ENCODE measurements at regions not wholly inside any gene's neighbourhood (a gene's known extent, or its start where the extent isn't known, plus 50 kb on each side); places are given as distances from the start of the nearest gene placed in this dataset.

- Histone ChIP-seq H3K9me1 (ENCODE audit: insufficient read depth, low read length) (no peaks in the 10 kb centered on the region), H4K8ac (ENCODE audit: low read depth in 2 of 2, low read length in 2 of 2) (no peak overlapping the region), H2AFZ (replicated peaks; ENCODE audit: low read length, poor library complexity) (no peak overlapping the region), H2AK5ac (ENCODE audit: low read depth, low read length) (no peak overlapping the region), H2BK120ac (ENCODE audit: low read depth, low read length) (no peak overlapping the region), H3K9ac (ENCODE audit: low read depth, low read length) (no peak overlapping the region), H4K91ac (ENCODE audit: insufficient read depth, low read depth, low read length) (no peak overlapping the region), H3K4me2 (ENCODE audit: low read depth, low read length) (no peak overlapping the region), H3K79me1 (ENCODE audit: low read depth in 1 of 2, low read length in 2 of 2) (no peaks in the 10 kb centered on the region), H2BK20ac (ENCODE audit: low read depth, low read length) (no peak overlapping the region), H3K4me3 (ENCODE audit: insufficient read depth, low read depth, low read length) (no peak overlapping the region), H3K23ac (ENCODE audit: low read depth, low read length) (no peak overlapping the region), H3K27me3 (ENCODE audit: control insufficient read depth, insufficient read depth, low read length) (no peaks in the 10 kb centered on the region), H3K56ac (ENCODE audit: extremely low read depth, insufficient read depth, low read length) (no peak overlapping the region), H3K18ac (ENCODE audit: low read depth, low read length) (no peak overlapping the region), H2AK9ac (replicated peaks; ENCODE audit: low read depth, low read length, poor library complexity) (no peak overlapping the region), H2BK15ac (ENCODE audit: low read depth, low read length) (no peak overlapping the region), H4K20me1 (ENCODE audit: insufficient read depth, low read length) (no peaks in the 10 kb centered on the region), H3K4ac (ENCODE audit: low read depth, low read length) (no peak overlapping the region), H3K27ac (ENCODE audit: insufficient read depth, low read length) (no peak overlapping the region), H4K5ac (ENCODE audit: low read depth, low read length) (no peak overlapping the region), H3K14ac (replicated peaks; ENCODE audit: low read depth, low read length) (no peak overlapping the region), H3K9me3 (ENCODE audit: control insufficient read depth, insufficient read depth, low read length) (no peaks in the 10 kb centered on the region), H3K4me1 (ENCODE audit: control insufficient read depth, insufficient read depth, low read length) (no peaks in the 10 kb centered on the region), H3K36me3 (ENCODE audit: control insufficient read depth, insufficient read depth, low read length) (no peaks in the 10 kb centered on the region), H2BK5ac (ENCODE audit: low read depth, low read length, poor library complexity, severe bottlenecking) (no peak overlapping the region)
- intact Hi-C loops (cut with micrococcal nuclease), result no loop called here
- TF ChIP-seq MAFK (IDR thresholded peaks at IDR 0.05; ENCODE audit: low read depth, low read length), result no peak
- TF ChIP-seq SMC3 (IDR thresholded peaks at IDR 0.05; ENCODE audit: low read depth, low read length), result no peak
- TF ChIP-seq USF2 (IDR thresholded peaks at IDR 0.05; ENCODE audit: low read depth, low read length), result no peak
- TF ChIP-seq RCOR1 (IDR thresholded peaks at IDR 0.05; ENCODE audit: insufficient replicate concordance, low read length), result no peak
- TF ChIP-seq NFE2L2 (IDR thresholded peaks at IDR 0.05; ENCODE audit: low read depth, low read length), result no peak
- TF ChIP-seq CHD1 (IDR thresholded peaks at IDR 0.05; ENCODE audit: low read depth, low read length), result no peak
- TF ChIP-seq FOS (IDR thresholded peaks at IDR 0.05; ENCODE audit: low read depth, low read length), result no peak
- TF ChIP-seq CTCF (conservative IDR thresholded peaks at IDR 0.05; ENCODE audit: low read depth, low read length), result no peak
- no peak for TF ChIP-seq POLR2A (IDR thresholded peaks at IDR 0.05; ENCODE audit: low read depth, low read length)
- TF ChIP-seq MAZ (IDR thresholded peaks at IDR 0.05; ENCODE audit: borderline replicate concordance, low read depth, low read length), result no peak
- no peak for TF ChIP-seq RFX5 (IDR thresholded peaks at IDR 0.05; ENCODE audit: low read depth, low read length)
- TF ChIP-seq RAD21 (IDR thresholded peaks at IDR 0.05; ENCODE audit: low read length), result no peak
- TF ChIP-seq BHLHE40 (IDR thresholded peaks at IDR 0.05; ENCODE audit: low read depth, low read length), result no peak
- no peak for TF ChIP-seq ELK1 (IDR thresholded peaks at IDR 0.05; ENCODE audit: borderline replicate concordance, low read depth, low read length)
- DNase-seq, result no peak
- in situ Hi-C loops (cut with MboI; ENCODE audit: low sequenced_read_pairs), result no loop called here
- no TSS peak for BruUV-seq (replicated peaks)
- ChIA-PET POLR2A (ENCODE audit: unreplicated experiment) (no interaction called here), CTCF (no interaction called here)
- no peak for ATAC-seq (ENCODE audit: low read depth)
- dilution Hi-C loops (cut with HindIII; ENCODE audit: low sequenced_read_pairs, unreplicated experiment), result no loop called here
Observed at GRCh38 chr6:11448038-11448437, 89.5 kb upstream of the TMEM170B start.
